Panc1 (cell line): ENCODE measurements at regions not wholly inside any gene's neighbourhood (a gene's known extent, or its start where the extent isn't known, plus 50 kb on each side); places are given as distances from the start of the nearest gene placed in this dataset.

ENCODE experiments used
- ATAC-seq: fragments of 200-7000 bp; cut with Tn5 transposase; 2 replicates; pipeline ENCODE4 v1.9.1; 2020; ENCODE audit warnings: mild to moderate bottlenecking, moderate library complexity
- BruUV-seq: library from RNA; stranded (reverse); fragments of 400-500 nt; replicated peaks from 2 replicates; lab custom pipeline; 2021; lab: Mats Ljungman, UMichigan
- CTCF ChIA-PET: fragments of 300-600 bp; sonication (Branson Sonifier 250); formaldehyde crosslinking; loops from one replicate; lab custom pipeline; 2022; ENCODE audit warnings: antibody characterized with exemption; lab: Charles Lee
- POLR2A ChIA-PET: fragments of 300-600 bp; sonication (Branson Sonifier 250); formaldehyde crosslinking; loops from one replicate; lab custom pipeline; 2022; ENCODE audit warnings: antibody characterized with exemption; lab: Charles Lee
- DNase-seq: peaks from one replicate; pipeline ENCODE4 v3.0.0-alpha.2; 2010; ENCODE audit warnings: low read depth, low spot score
- H3K27ac ChIP-seq: 2 replicates; pipeline ENCODE4 v1.5.1; 2011; ENCODE audit warnings: mild to moderate bottlenecking, low read length, inconsistent platforms
- H3K27me3 ChIP-seq: fragments of 200-500 bp; sonication (Bioruptor generic); 2 replicates; pipeline ENCODE4 v1.6.0; 2014; ENCODE audit warnings: low read length, inconsistent platforms; ENCODE audit not compliant: control insufficient read depth, insufficient read depth
- H3K36me3 ChIP-seq: fragments of 200-500 bp; sonication (Bioruptor generic); 2 replicates; pipeline ENCODE4 v1.5.1; 2014; ENCODE audit warnings: inconsistent platforms, mild to moderate bottlenecking, low read length, moderate library complexity; ENCODE audit not compliant: control insufficient read depth, insufficient read depth
- H3K4me1 ChIP-seq: 2 replicates; pipeline ENCODE4 v1.5.1; 2011; ENCODE audit warnings: inconsistent platforms, mild to moderate bottlenecking, low read length, moderate library complexity; ENCODE audit not compliant: control insufficient read depth, insufficient read depth
- H3K4me3 ChIP-seq, 2 experiments: 2 replicates each; pipeline ENCODE4 v1.5.1; 2011 to 2012; ENCODE audit warnings: low read depth in 2 of 2, low read length in 2 of 2, mild to moderate bottlenecking in 2 of 2, inconsistent platforms in 1 of 2, moderate library complexity in 1 of 2
- H3K9me3 ChIP-seq: fragments of 200-500 bp; sonication (Bioruptor generic); 2 replicates; pipeline ENCODE4 v1.5.1; 2014; ENCODE audit warnings: low read depth, mild to moderate bottlenecking, inconsistent platforms, low read length, moderate library complexity; ENCODE audit not compliant: control insufficient read depth, insufficient read depth
- CTCF ChIP-seq: fragments of 450-650 bp; IDR thresholded peaks from 2 replicates; pipeline ENCODE4 v1.5.1; 2017; ENCODE audit warnings: mild to moderate bottlenecking
- POLR2AphosphoS5 ChIP-seq: IDR thresholded peaks from 2 replicates; pipeline ENCODE4 v1.6.1; 2012; ENCODE audit warnings: mild to moderate bottlenecking, low read depth, low read length, moderate library complexity
- SIN3A ChIP-seq: IDR thresholded peaks from 2 replicates; pipeline ENCODE4 v1.6.1; 2012; ENCODE audit warnings: low read depth, mild to moderate bottlenecking, low read length, moderate library complexity, borderline replicate concordance; ENCODE audit not compliant: insufficient read depth
- TCF7L2 ChIP-seq: IDR thresholded peaks from 2 replicates; pipeline ENCODE4 v1.6.1; 2011; ENCODE audit warnings: mild to moderate bottlenecking, low read depth, low read length, inconsistent platforms
- in situ Hi-C: cut with HindIII; loops from 2 replicates; pipeline ENCODE4 v1.10.0; 2016; ENCODE audit warnings: low sequenced_read_pairs, low pct_unique_long_range_greater_than_20kb
- intact Hi-C: fragments of 100-400 bp; cut with micrococcal nuclease; formaldehyde crosslinking; loops from one replicate; pipeline ENCODE4 v1.10.0; 2022; ENCODE audit not compliant: unreplicated experiment
- TF ChIP-seq, protein P1 (sequence below), 2 experiments: IDR thresholded peaks; 2 replicates each; pipeline ENCODE4 v1.6.1; 2011 to 2012; ENCODE audit warnings: low read depth in 2 of 2, control low read depth in 1 of 2, low read length in 1 of 2, mild to moderate bottlenecking in 1 of 2, moderate library complexity in 1 of 2; ENCODE audit not compliant: insufficient read depth in 1 of 2

- Histone ChIP-seq H3K27ac (no peak overlapping the region), H3K9me3 (no peaks in the 10 kb centered on the region), H3K4me1 (no peaks in the 10 kb centered on the region), H3K27me3 (peaks cover 17% of the 10 kb centered on the region), H3K36me3 (no peaks in the 10 kb centered on the region), H3K4me3 (no peak overlapping the region)
- no peak for TF ChIP-seq TCF7L2
- TF ChIP-seq, protein P1, sequence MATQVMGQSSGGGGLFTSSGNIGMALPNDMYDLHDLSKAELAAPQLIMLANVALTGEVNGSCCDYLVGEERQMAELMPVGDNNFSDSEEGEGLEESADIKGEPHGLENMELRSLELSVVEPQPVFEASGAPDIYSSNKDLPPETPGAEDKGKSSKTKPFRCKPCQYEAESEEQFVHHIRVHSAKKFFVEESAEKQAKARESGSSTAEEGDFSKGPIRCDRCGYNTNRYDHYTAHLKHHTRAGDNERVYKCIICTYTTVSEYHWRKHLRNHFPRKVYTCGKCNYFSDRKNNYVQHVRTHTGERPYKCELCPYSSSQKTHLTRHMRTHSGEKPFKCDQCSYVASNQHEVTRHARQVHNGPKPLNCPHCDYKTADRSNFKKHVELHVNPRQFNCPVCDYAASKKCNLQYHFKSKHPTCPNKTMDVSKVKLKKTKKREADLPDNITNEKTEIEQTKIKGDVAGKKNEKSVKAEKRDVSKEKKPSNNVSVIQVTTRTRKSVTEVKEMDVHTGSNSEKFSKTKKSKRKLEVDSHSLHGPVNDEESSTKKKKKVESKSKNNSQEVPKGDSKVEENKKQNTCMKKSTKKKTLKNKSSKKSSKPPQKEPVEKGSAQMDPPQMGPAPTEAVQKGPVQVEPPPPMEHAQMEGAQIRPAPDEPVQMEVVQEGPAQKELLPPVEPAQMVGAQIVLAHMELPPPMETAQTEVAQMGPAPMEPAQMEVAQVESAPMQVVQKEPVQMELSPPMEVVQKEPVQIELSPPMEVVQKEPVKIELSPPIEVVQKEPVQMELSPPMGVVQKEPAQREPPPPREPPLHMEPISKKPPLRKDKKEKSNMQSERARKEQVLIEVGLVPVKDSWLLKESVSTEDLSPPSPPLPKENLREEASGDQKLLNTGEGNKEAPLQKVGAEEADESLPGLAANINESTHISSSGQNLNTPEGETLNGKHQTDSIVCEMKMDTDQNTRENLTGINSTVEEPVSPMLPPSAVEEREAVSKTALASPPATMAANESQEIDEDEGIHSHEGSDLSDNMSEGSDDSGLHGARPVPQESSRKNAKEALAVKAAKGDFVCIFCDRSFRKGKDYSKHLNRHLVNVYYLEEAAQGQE (IDR thresholded peaks at IDR 0.05; ENCODE audit: insufficient read depth in 1 of 2, low read depth in 2 of 2, low read length in 1 of 2): no peak
- no peak for TF ChIP-seq SIN3A
- no peak for TF ChIP-seq POLR2AphosphoS5
- POLR2A ChIA-PET: no interaction called here
- no TSS peak for BruUV-seq
- intact Hi-C loops: no loop called here
- ATAC-seq (no peak), DNase-seq (no peak)
- CTCF ChIA-PET: no interaction called here
- in situ Hi-C loops: no loop called here
Measured at GRCh38 chr12:30836656-30837445, 82.1 kb upstream of the CAPRIN2 start.

DNA sequence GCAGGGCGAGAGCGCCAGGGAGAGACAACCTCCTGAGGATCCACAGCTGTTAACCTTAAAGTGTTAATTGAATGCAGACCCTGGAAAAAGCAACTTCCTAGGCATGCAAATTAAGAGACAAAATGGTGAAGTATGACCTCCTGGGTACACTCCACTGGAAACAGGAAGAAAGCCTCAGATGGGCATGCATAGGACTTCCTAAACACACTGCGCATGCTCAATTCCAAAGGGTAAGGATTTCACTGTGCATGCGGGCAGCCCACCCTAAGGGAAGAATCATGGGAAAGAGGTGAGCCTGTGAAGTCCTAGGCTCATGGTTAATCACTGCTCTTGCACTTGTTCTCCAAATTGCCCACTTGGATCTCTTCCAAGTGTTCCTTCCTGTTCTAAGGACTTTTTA is 80.5 kb upstream of the CAPRIN2 start:
- no TSS peak for BruUV-seq
- no peak for ATAC-seq
- in situ Hi-C loops (no loop called here), intact Hi-C loops (no loop called here)
- no peak for DNase-seq
- no peaks in the 10 kb centered on the region for H3K36me3 ChIP-seq
- ChIA-PET POLR2A (no interaction called here), CTCF (interaction anchor here (0.6 to 1.1 kb wide), 2 partner anchors 12 to 37 kb away, joined by 4 to 8 read pairs; no protein-coding TSS in a partner anchor)
- TF ChIP-seq CTCF (no peak), SIN3A (no peak), POLR2AphosphoS5 (no peak), TCF7L2 (no peak)
- TF ChIP-seq, protein P1 (IDR thresholded peaks at IDR 0.05; ENCODE audit: insufficient read depth in 1 of 2, low read depth in 2 of 2, low read length in 1 of 2): no peak
- peaks cover 20% of the 10 kb centered on the region for H3K27me3 ChIP-seq
- no peak overlapping the region for H3K27ac ChIP-seq
- H3K9me3 ChIP-seq: no peaks in the 10 kb centered on the region
- H3K4me3 ChIP-seq: no peak overlapping the region
- H3K4me1 ChIP-seq: no peaks in the 10 kb centered on the region
